ENCODE measurements at regions not wholly inside any gene's neighbourhood (a gene's known extent, or its start where the extent isn't known, plus 50 kb on each side); places are given as distances from the start of the nearest gene placed in this dataset.

DNA sequence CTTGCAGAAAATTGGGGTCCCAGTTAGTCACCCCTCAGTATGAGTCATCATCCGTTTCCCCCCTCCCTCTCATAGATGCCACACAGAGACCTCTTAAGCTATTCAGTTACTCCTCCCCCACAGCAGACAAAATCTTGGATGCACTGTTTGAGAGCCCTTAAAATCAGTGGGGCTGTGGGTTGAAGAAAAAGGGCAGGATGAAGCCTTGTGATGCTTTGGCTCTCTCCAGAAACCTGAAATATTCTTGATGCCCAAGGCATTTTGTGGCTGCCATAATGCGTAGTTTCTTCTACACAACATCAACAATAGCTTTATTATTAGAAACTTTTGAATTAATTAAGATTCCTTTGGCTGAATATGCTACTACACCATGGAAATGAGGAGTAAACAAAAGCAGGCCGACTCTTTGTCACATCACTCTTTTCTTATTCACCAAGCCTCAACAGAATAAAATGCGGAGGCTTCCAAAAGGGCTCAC is 133.8 kb downstream of the MRPS30 start:
- Histone ChIP-seq H2AFZ (ENCODE audit: insufficient read depth, low read depth, low read length, poor library complexity, severe bottlenecking) (no peak overlapping the region), H3K27me3 (replicated peaks in 1 of 4; ENCODE audit: control extremely low read depth in 1 of 4, control insufficient read depth in 3 of 4, insufficient read depth in 4 of 4, low read length in 3 of 4) (no peaks in the 10 kb centered on the region), H3K27ac (ENCODE audit: low read length in 2 of 2) (no peak overlapping the region), H3K4me3 (ENCODE audit: control extremely low read depth in 1 of 5, extremely low read depth in 1 of 5, insufficient read depth in 1 of 5, low read depth in 2 of 5, low read length in 4 of 5) (no peak overlapping the region), H3K36me3 (replicated peaks in 1 of 2; ENCODE audit: control extremely low read depth in 1 of 2, control insufficient read depth in 1 of 2, extremely low read depth in 1 of 2, insufficient read depth in 2 of 2, low read length in 1 of 2) (no peaks in the 10 kb centered on the region), H3K9me3 (ENCODE audit: control extremely low read depth in 1 of 3, control insufficient read depth in 2 of 3, insufficient read depth in 1 of 3, low read length in 2 of 3) (peaks cover 0 to 6% (median 0%) of the 10 kb centered on the region in 3 donors), H3K79me2 (ENCODE audit: control insufficient read depth, insufficient read depth, low read length) (no peaks in the 10 kb centered on the region), H3K9ac (ENCODE audit: low read length) (no peak overlapping the region), H3K4me1 (ENCODE audit: control insufficient read depth in 2 of 2, insufficient read depth in 2 of 2, low read length in 2 of 2) (no peaks in the 10 kb centered on the region), H4K20me1 (ENCODE audit: control insufficient read depth, insufficient read depth, low read length, poor library complexity, severe bottlenecking) (no peaks in the 10 kb centered on the region), H3K4me2 (replicated peaks; ENCODE audit: low read depth, low read length, poor library complexity, severe bottlenecking) (no peak overlapping the region)
- no peak for TF ChIP-seq EZH2 (IDR thresholded peaks at IDR 0.05; ENCODE audit: borderline replicate concordance, insufficient read depth, low read depth, low read length, poor library complexity, severe bottlenecking)
- TF ChIP-seq, protein P1, sequence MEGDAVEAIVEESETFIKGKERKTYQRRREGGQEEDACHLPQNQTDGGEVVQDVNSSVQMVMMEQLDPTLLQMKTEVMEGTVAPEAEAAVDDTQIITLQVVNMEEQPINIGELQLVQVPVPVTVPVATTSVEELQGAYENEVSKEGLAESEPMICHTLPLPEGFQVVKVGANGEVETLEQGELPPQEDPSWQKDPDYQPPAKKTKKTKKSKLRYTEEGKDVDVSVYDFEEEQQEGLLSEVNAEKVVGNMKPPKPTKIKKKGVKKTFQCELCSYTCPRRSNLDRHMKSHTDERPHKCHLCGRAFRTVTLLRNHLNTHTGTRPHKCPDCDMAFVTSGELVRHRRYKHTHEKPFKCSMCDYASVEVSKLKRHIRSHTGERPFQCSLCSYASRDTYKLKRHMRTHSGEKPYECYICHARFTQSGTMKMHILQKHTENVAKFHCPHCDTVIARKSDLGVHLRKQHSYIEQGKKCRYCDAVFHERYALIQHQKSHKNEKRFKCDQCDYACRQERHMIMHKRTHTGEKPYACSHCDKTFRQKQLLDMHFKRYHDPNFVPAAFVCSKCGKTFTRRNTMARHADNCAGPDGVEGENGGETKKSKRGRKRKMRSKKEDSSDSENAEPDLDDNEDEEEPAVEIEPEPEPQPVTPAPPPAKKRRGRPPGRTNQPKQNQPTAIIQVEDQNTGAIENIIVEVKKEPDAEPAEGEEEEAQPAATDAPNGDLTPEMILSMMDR (IDR thresholded peaks at IDR 0.05): no peak
- ChIA-PET POLR2A (no interaction called here), CTCF (no interaction called here)
- WGBS (ENCODE audit: insufficient coverage): 75% methylated on average over 1 of the region's 4 CpGs
- intact Hi-C loops (cut with micrococcal nuclease): no loop called here
- Mint-ChIP-seq H3K4me1 (no peaks in the 10 kb centered on the region), H3K27me3 (no peaks in the 10 kb centered on the region), H3K27ac (no peak overlapping the region), H3K9me3 (ENCODE audit: insufficient read depth) (peaks cover 2% of the 10 kb centered on the region), H3K4me3 (no peak overlapping the region)
- DNase-seq: no peak
- ATAC-seq (ENCODE audit: low read depth): no peak

DNA sequence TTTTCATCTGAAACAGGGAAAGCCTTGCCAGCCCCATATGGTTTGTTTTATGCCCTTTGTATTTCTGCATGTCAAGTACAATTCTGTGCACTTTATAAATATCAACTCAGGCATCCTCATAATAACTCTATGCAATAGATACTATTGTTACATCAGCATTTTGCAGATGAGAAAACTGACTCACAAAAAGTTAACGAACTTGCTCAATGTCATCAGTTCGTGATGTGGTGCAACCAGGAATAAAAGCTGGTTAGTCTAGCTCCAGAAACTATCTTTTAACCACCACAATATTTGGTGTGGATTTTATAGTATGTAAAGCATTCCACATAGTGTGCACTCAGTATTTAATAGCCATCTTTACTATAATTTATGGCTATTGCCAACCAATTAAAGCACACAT is 134.9 kb downstream of the MRPS30 start:
- Histone ChIP-seq H3K36me3 (replicated peaks in 1 of 2; ENCODE audit: control extremely low read depth in 1 of 2, control insufficient read depth in 1 of 2, extremely low read depth in 1 of 2, insufficient read depth in 2 of 2, low read length in 1 of 2) (no peaks in the 10 kb centered on the region), H3K79me2 (ENCODE audit: control insufficient read depth, insufficient read depth, low read length) (no peaks in the 10 kb centered on the region), H3K4me2 (replicated peaks; ENCODE audit: low read depth, low read length, poor library complexity, severe bottlenecking) (no peak overlapping the region), H2AFZ (ENCODE audit: insufficient read depth, low read depth, low read length, poor library complexity, severe bottlenecking) (no peak overlapping the region), H3K9ac (ENCODE audit: low read length) (no peak overlapping the region), H3K27ac (ENCODE audit: low read length in 2 of 2) (no peak overlapping the region), H3K4me1 (ENCODE audit: control insufficient read depth in 2 of 2, insufficient read depth in 2 of 2, low read length in 2 of 2) (no peaks in the 10 kb centered on the region), H3K27me3 (replicated peaks in 1 of 4; ENCODE audit: control extremely low read depth in 1 of 4, control insufficient read depth in 3 of 4, insufficient read depth in 4 of 4, low read length in 3 of 4) (no peaks in the 10 kb centered on the region), H3K9me3 (ENCODE audit: control extremely low read depth in 1 of 3, control insufficient read depth in 2 of 3, insufficient read depth in 1 of 3, low read length in 2 of 3) (peaks cover 0 to 6% (median 0%) of the 10 kb centered on the region in 3 donors), H4K20me1 (ENCODE audit: control insufficient read depth, insufficient read depth, low read length, poor library complexity, severe bottlenecking) (no peaks in the 10 kb centered on the region), H3K4me3 (ENCODE audit: control extremely low read depth in 1 of 5, extremely low read depth in 1 of 5, insufficient read depth in 1 of 5, low read depth in 2 of 5, low read length in 4 of 5) (no peak overlapping the region)
- TF ChIP-seq, protein P1 (IDR thresholded peaks at IDR 0.05): no peak
- no peak for TF ChIP-seq EZH2 (IDR thresholded peaks at IDR 0.05; ENCODE audit: borderline replicate concordance, insufficient read depth, low read depth, low read length, poor library complexity, severe bottlenecking)
- ATAC-seq (ENCODE audit: low read depth): no peak
- WGBS (ENCODE audit: insufficient coverage): no CpG with 5 or more reads among the region's 2 CpGs
- intact Hi-C loops (cut with micrococcal nuclease): no loop called here
- CTCF ChIA-PET: no interaction called here
- H3K4me1 Mint-ChIP-seq: no peaks in the 10 kb centered on the region
- H3K9me3 Mint-ChIP-seq (ENCODE audit: insufficient read depth): peaks cover 2% of the 10 kb centered on the region
- no peaks in the 10 kb centered on the region for H3K27me3 Mint-ChIP-seq
- no peak overlapping the region for H3K4me3 Mint-ChIP-seq
- H3K27ac Mint-ChIP-seq: no peak overlapping the region
- POLR2A ChIA-PET: no interaction called here
- DNase-seq: no peak
